Keratinocyte (primary cell): ENCODE measurements at regions not wholly inside any gene's neighbourhood (a gene's known extent, or its start where the extent isn't known, plus 50 kb on each side); places are given as distances from the start of the nearest gene placed in this dataset.

Experiments used
- DNase-seq: peaks from one replicate; pipeline ENCODE4 v3.0.0-alpha.2; 2011; ENCODE audit warnings: low read depth, missing footprints, low spot score
- FAIRE-seq: peaks from 2 replicates; lab custom pipeline; 2011; peaks lifted over from hg19 to GRCh38; lab: Jason Lieb, UNC
- H2AFZ ChIP-seq: 2 replicates; pipeline ENCODE4 v1.6.0; 2012; ENCODE audit warnings: low read length, control low read depth, inconsistent platforms; ENCODE audit not compliant: control insufficient read depth
- H3K27ac ChIP-seq: 2 replicates; pipeline ENCODE4 v1.5.1; 2011; ENCODE audit warnings: low read length; ENCODE audit not compliant: control insufficient read depth, insufficient read depth
- H3K27me3 ChIP-seq: 3 replicates; pipeline ENCODE4 v1.6.0; 2011; ENCODE audit warnings: low read length; ENCODE audit not compliant: control insufficient read depth, insufficient read depth; ENCODE audit errors: extremely low read depth
- H3K36me3 ChIP-seq, 2 experiments: 2 replicates in 1 of 2; 3 replicates in 1 of 2; pipeline ENCODE4 v1.5.1; 2011; ENCODE audit warnings: low read length in 2 of 2, mild to moderate bottlenecking in 1 of 2; ENCODE audit not compliant: control insufficient read depth in 2 of 2, insufficient read depth in 2 of 2; ENCODE audit errors: extremely low read depth in 1 of 2
- H3K4me1 ChIP-seq: 3 replicates; pipeline ENCODE4 v1.5.1; 2011; ENCODE audit warnings: low read length; ENCODE audit not compliant: control insufficient read depth, insufficient read depth; ENCODE audit errors: extremely low read depth
- H3K4me2 ChIP-seq: 3 replicates; pipeline ENCODE4 v1.6.0; 2011; ENCODE audit warnings: low read depth, low read length; ENCODE audit not compliant: control insufficient read depth, insufficient read depth; ENCODE audit errors: extremely low read depth
- H3K4me3 ChIP-seq, 3 experiments: fragments of 200-600 bp in 1 of 3; sonication (generic) in 1 of 3; 2 replicates in 2 of 3; 3 replicates in 1 of 3; pipeline ENCODE4 v1.5.1; 2011 to 2016; ENCODE audit warnings: low read length in 3 of 3, mild to moderate bottlenecking in 3 of 3, control low read depth in 2 of 3, inconsistent platforms in 1 of 3, low read depth in 1 of 3, mixed read lengths in 1 of 3, mixed run types in 1 of 3, moderate library complexity in 1 of 3; ENCODE audit not compliant: control insufficient read depth in 2 of 3, insufficient read depth in 2 of 3; ENCODE audit errors: extremely low read depth in 1 of 3
- H3K79me2 ChIP-seq: 2 replicates; pipeline ENCODE4 v1.6.0; 2012; ENCODE audit warnings: low read length; ENCODE audit not compliant: control insufficient read depth, insufficient read depth
- H3K9ac ChIP-seq: 3 replicates; pipeline ENCODE4 v1.6.0; 2011; ENCODE audit warnings: low read length; ENCODE audit not compliant: control insufficient read depth, insufficient read depth; ENCODE audit errors: extremely low read depth
- H3K9me1 ChIP-seq: 3 replicates; pipeline ENCODE4 v1.6.0; 2011; ENCODE audit warnings: low read length; ENCODE audit not compliant: control insufficient read depth, insufficient read depth; ENCODE audit errors: extremely low read depth
- H3K9me3 ChIP-seq: 2 replicates; pipeline ENCODE4 v1.5.1; 2012; ENCODE audit warnings: low read depth, low read length; ENCODE audit not compliant: control insufficient read depth
- H4K20me1 ChIP-seq: 3 replicates; pipeline ENCODE4 v1.6.0; 2011; ENCODE audit warnings: low read length; ENCODE audit not compliant: control insufficient read depth, insufficient read depth; ENCODE audit errors: extremely low read depth
- CTCF ChIP-seq, 3 experiments: IDR thresholded peaks in 1 of 3; conservative IDR thresholded peaks in 1 of 3; optimal IDR thresholded peaks in 1 of 3; 2 replicates in 2 of 3; 3 replicates in 1 of 3; pipeline versions ENCODE3 to v1.5.1; 2011; ENCODE audit warnings: low read length in 3 of 3, mild to moderate bottlenecking in 3 of 3, moderate library complexity in 2 of 3, control low read depth in 1 of 3, inconsistent platforms in 1 of 3; ENCODE audit not compliant: insufficient read depth in 2 of 3; ENCODE audit errors: extremely low read depth in 1 of 3
- EZH2 ChIP-seq: IDR thresholded peaks from one replicate; pipeline ENCODE4 v1.6.1; 2012; ENCODE audit warnings: inconsistent platforms, mild to moderate bottlenecking, low read length, moderate library complexity
- dilution Hi-C: fragments of 300-500 bp; cut with MboI; formaldehyde crosslinking; loops from one replicate; pipeline ENCODE4 v1.7.0; 2020; ENCODE audit warnings: low sequenced_read_pairs; ENCODE audit not compliant: extremely low pct_ligation_motif_present

DNA sequence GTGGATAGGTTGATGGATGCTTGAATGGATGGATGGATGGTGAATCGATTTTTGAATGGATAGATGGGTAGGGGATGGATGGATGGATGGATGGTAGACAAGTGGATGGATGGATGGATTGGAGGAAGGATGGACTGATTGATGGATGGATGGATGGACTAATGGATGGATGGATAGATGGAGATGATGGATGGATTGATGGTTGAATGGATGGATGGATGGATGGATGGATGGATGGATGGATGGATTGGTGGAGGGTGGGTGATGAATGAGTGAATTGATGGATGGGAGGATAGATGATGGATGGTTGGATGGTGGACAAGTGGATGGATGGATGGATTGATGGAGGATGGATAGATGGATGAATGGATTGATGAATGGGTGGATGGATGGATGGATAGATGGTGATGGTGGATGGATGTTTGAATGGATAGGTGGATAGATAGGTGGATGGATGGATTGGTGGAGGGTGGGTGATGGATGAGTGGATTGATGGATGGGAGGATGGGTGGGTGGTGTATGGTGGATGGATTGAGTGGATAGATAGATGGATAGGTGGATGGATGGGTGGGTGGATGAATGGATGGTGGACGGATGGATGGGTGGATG, 1140.9 kb downstream of the BRD1 start:
- no peaks in the 10 kb centered on the region for H3K36me3 ChIP-seq
- H4K20me1 ChIP-seq = no peaks in the 10 kb centered on the region
- no peaks in the 10 kb centered on the region for H3K27me3 ChIP-seq
- no peak for FAIRE-seq
- H3K4me2 ChIP-seq = no peak overlapping the region
- H3K4me1 ChIP-seq = no peaks in the 10 kb centered on the region
- no peak overlapping the region for H2AFZ ChIP-seq
- H3K27ac ChIP-seq = no peak overlapping the region
- no peak for TF ChIP-seq CTCF (optimal IDR thresholded peaks at IDR 0.05 in 1 of 3, IDR thresholded peaks at IDR 0.05 in 1 of 3, conservative IDR thresholded peaks at IDR 0.05 in 1 of 3; ENCODE audit: extremely low read depth in 1 of 3, insufficient read depth in 2 of 3, low read length in 3 of 3)
- no peak for TF ChIP-seq EZH2
- DNase-seq = no peak
- no peaks in the 10 kb centered on the region for H3K79me2 ChIP-seq
- dilution Hi-C loops = no loop called here
- H3K9me1 ChIP-seq = no peaks in the 10 kb centered on the region
- H3K4me3 ChIP-seq = no peak overlapping the region
- H3K9me3 ChIP-seq = peaks cover 21% of the 10 kb centered on the region
- H3K9ac ChIP-seq = no peak overlapping the region

DNA sequence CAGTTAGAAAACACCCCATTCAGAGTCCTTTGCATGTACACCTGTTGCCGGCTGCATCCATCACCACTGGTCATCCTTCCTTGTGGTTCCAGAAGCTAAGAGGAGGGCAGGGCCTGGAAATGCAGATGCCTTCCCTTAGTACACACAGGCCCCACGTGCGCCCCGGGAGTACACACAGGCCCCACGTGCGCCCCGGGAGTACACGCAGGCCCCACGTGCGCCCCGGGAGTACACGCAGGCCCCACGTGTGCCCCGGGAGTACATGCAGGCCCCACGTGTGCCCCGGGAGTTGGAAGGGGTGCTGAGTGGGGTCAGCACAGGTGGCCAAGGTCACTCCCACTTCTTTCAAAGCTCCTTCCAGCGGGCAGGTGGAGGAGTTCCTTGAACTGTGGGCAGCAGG, 1141.9 kb downstream of the BRD1 start:
- dilution Hi-C loops = no loop called here
- Histone ChIP-seq H4K20me1 (no peaks in the 10 kb centered on the region), H3K4me1 (no peaks in the 10 kb centered on the region), H3K9ac (no peak overlapping the region), H3K9me1 (no peaks in the 10 kb centered on the region), H3K79me2 (no peaks in the 10 kb centered on the region), H3K9me3 (peaks cover 21% of the 10 kb centered on the region), H3K36me3 (no peaks in the 10 kb centered on the region), H3K27me3 (no peaks in the 10 kb centered on the region), H3K27ac (no peak overlapping the region), H3K4me2 (no peak overlapping the region), H3K4me3 (no peak overlapping the region), H2AFZ (no peak overlapping the region)
- TF ChIP-seq EZH2 (no peak), CTCF (optimal IDR thresholded peaks at IDR 0.05 in 1 of 3, IDR thresholded peaks at IDR 0.05 in 1 of 3, conservative IDR thresholded peaks at IDR 0.05 in 1 of 3; ENCODE audit: extremely low read depth in 1 of 3, insufficient read depth in 2 of 3, low read length in 3 of 3) (no peak)
- DNase-seq (no peak), FAIRE-seq (no peak)
